NB4 (cell line): ENCODE measurements at regions not wholly inside any gene's neighbourhood (a gene's known extent, or its start where the extent isn't known, plus 50 kb on each side); places are given as distances from the start of the nearest gene placed in this dataset.

Experiments
- MYC ChIP-seq: IDR thresholded peaks from 2 replicates; pipeline ENCODE4 v1.6.1; 2011; ENCODE audit warnings: low read depth, low read length
- POLR2A ChIP-seq: IDR thresholded peaks from 2 replicates; pipeline ENCODE4 v1.6.1; 2011; ENCODE audit warnings: mild to moderate bottlenecking; ENCODE audit not compliant: insufficient read length; ENCODE audit errors: extremely low read depth
- TF ChIP-seq, protein P1 (sequence below): IDR thresholded peaks from one replicate; pipeline ENCODE4 v1.5.1; 2012; ENCODE audit warnings: low read depth, low read length
- TF ChIP-seq, protein P2 (sequence below): IDR thresholded peaks from 2 replicates; pipeline ENCODE4 v1.6.1; 2011; ENCODE audit warnings: low read depth, low read length

DNA sequence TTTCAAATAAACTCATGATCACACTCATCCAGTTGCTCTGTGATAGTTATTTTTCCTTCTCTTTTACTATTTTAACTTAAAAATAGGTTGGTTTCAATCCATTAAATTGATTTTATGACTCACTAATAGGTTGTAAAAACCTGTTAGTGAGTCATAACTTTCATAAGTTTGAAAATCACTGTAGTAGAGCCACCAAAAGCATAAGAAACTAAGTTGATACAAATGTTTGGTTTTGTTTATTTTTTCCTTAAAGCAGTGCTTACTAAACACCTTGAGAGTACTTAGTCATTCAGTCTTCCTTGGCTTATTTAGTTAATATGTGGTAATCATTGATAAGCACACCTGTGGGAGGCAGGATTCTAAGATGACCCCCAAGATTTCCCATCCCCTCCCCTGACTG is 312.1 kb upstream of the MAN1A1 start:
- TF ChIP-seq, protein P1, sequence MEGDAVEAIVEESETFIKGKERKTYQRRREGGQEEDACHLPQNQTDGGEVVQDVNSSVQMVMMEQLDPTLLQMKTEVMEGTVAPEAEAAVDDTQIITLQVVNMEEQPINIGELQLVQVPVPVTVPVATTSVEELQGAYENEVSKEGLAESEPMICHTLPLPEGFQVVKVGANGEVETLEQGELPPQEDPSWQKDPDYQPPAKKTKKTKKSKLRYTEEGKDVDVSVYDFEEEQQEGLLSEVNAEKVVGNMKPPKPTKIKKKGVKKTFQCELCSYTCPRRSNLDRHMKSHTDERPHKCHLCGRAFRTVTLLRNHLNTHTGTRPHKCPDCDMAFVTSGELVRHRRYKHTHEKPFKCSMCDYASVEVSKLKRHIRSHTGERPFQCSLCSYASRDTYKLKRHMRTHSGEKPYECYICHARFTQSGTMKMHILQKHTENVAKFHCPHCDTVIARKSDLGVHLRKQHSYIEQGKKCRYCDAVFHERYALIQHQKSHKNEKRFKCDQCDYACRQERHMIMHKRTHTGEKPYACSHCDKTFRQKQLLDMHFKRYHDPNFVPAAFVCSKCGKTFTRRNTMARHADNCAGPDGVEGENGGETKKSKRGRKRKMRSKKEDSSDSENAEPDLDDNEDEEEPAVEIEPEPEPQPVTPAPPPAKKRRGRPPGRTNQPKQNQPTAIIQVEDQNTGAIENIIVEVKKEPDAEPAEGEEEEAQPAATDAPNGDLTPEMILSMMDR, result no peak
- TF ChIP-seq MYC (no peak), POLR2A (no peak)
- TF ChIP-seq, protein P2, sequence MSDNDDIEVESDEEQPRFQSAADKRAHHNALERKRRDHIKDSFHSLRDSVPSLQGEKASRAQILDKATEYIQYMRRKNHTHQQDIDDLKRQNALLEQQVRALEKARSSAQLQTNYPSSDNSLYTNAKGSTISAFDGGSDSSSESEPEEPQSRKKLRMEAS, result no peak
